OCI-LY1 (cell line): ENCODE measurements at regions not wholly inside any gene's neighbourhood (a gene's known extent, or its start where the extent isn't known, plus 50 kb on each side); places are given as distances from the start of the nearest gene placed in this dataset.

Source experiments
- H2AFZ ChIP-seq: fragments of 200-600 bp; sonication (generic), shearing (Covaris generic); 2 replicates; pipeline ENCODE4 v1.6.0; 2014; ENCODE audit warnings: antibody characterized with exemption, mild to moderate bottlenecking, low read length
- H3F3A ChIP-seq: fragments of 200-600 bp; sonication (generic), shearing (Covaris generic); 2 replicates; pipeline ENCODE4 v1.6.0; 2014; ENCODE audit warnings: mild to moderate bottlenecking, antibody characterized with exemption, low read length, moderate library complexity; ENCODE audit not compliant: insufficient read depth
- H3K27ac ChIP-seq: fragments of 200-600 bp; sonication (generic); 2 replicates; pipeline ENCODE4 v1.5.1; 2014; ENCODE audit warnings: low read length, mixed run types, mild to moderate bottlenecking, low read depth; ENCODE audit not compliant: poor library complexity, severe bottlenecking
- H3K27me3 ChIP-seq: fragments of 200-600 bp; sonication (generic); 2 replicates; pipeline ENCODE4 v1.6.0; 2014; ENCODE audit warnings: antibody characterized with exemption, mild to moderate bottlenecking, low read length, moderate library complexity; ENCODE audit not compliant: insufficient read depth
- H3K36me3 ChIP-seq: fragments of 200-600 bp; sonication (generic); 2 replicates; pipeline ENCODE4 v1.6.1; 2014; ENCODE audit warnings: mild to moderate bottlenecking, antibody characterized with exemption, low read length, moderate library complexity, mixed read lengths; ENCODE audit not compliant: insufficient read depth
- H3K4me1 ChIP-seq: fragments of 200-600 bp; sonication (generic); 2 replicates; pipeline ENCODE4 v1.5.1; 2014; ENCODE audit warnings: mild to moderate bottlenecking, low read length, moderate library complexity; ENCODE audit not compliant: insufficient read depth, severe bottlenecking
- H3K4me2 ChIP-seq: fragments of 200-600 bp; sonication (generic), shearing (Covaris generic); 2 replicates; pipeline ENCODE4 v1.6.1; 2014; ENCODE audit warnings: low read length
- H3K4me3 ChIP-seq: fragments of 200-600 bp; sonication (generic); 2 replicates; pipeline ENCODE4 v1.5.1; 2014; ENCODE audit warnings: low read length, low read depth, mild to moderate bottlenecking, mixed read lengths; ENCODE audit not compliant: poor library complexity, severe bottlenecking
- H3K79me2 ChIP-seq: fragments of 200-600 bp; shearing (Covaris generic); 2 replicates; pipeline ENCODE4 v1.6.1; 2016; ENCODE audit warnings: mixed run types, low read length, mixed read lengths; ENCODE audit not compliant: insufficient read depth
- H3K9ac ChIP-seq: fragments of 200-600 bp; sonication (generic), shearing (Covaris generic); 2 replicates; pipeline ENCODE4 v1.6.1; 2014; ENCODE audit warnings: mild to moderate bottlenecking, low read length, mixed read lengths
- H3K9me2 ChIP-seq: fragments of 200-600 bp; sonication (generic), shearing (Covaris generic); 2 replicates; pipeline ENCODE4 v1.6.1; 2014; ENCODE audit warnings: low read depth, mild to moderate bottlenecking, low read length, mixed read lengths
- H3K9me3 ChIP-seq: fragments of 200-600 bp; shearing (Covaris generic); 2 replicates; pipeline ENCODE4 v1.6.1; 2014; ENCODE audit warnings: low read length, mixed read lengths
- H4K20me1 ChIP-seq: fragments of 200-600 bp; sonication (generic), shearing (Covaris generic); 2 replicates; pipeline ENCODE4 v1.6.0; 2016; ENCODE audit warnings: mild to moderate bottlenecking, low read length; ENCODE audit not compliant: insufficient read depth
- CTCF ChIP-seq: fragments of 200-600 bp; sonication (generic), shearing (Covaris generic); IDR thresholded peaks from 2 replicates; pipeline ENCODE4 v1.5.1; 2017; ENCODE audit warnings: mild to moderate bottlenecking, antibody characterized with exemption, low read length, moderate library complexity, mixed read lengths
- EZH2 ChIP-seq: fragments of 200-600 bp; sonication (generic), shearing (Covaris generic); IDR thresholded peaks from 2 replicates; pipeline ENCODE4 v1.8.0; 2017; ENCODE audit warnings: borderline replicate concordance, mixed run types, mild to moderate bottlenecking, antibody characterized with exemption, low read length, moderate library complexity, mixed read lengths

GRCh38 chr6:156313037-156313436 is 464.1 kb upstream of the ARID1B start:
- H3K79me2 ChIP-seq = no peaks in the 10 kb centered on the region
- H3K36me3 ChIP-seq = no peaks in the 10 kb centered on the region
- H3K4me2 ChIP-seq = no peak overlapping the region
- no peak overlapping the region for H3K4me3 ChIP-seq
- no peaks in the 10 kb centered on the region for H4K20me1 ChIP-seq
- no peaks in the 10 kb centered on the region for H3K9me3 ChIP-seq
- H3K9me2 ChIP-seq = no peaks in the 10 kb centered on the region
- no peak overlapping the region for H3K9ac ChIP-seq
- no peak for TF ChIP-seq CTCF
- no peak for TF ChIP-seq EZH2
- no peaks in the 10 kb centered on the region for H3K27me3 ChIP-seq
- H3K4me1 ChIP-seq = no peaks in the 10 kb centered on the region
- H3K27ac ChIP-seq = no peak overlapping the region
- H2AFZ ChIP-seq = no peak overlapping the region
- no peaks in the 10 kb centered on the region for H3F3A ChIP-seq

GRCh38 chr6:156311291-156311690 is 465.9 kb upstream of the ARID1B start:
- H2AFZ ChIP-seq = no peak overlapping the region
- no peak overlapping the region for H3K4me2 ChIP-seq
- H3K36me3 ChIP-seq = no peaks in the 10 kb centered on the region
- H3K4me3 ChIP-seq = no peak overlapping the region
- H3K9ac ChIP-seq = no peak overlapping the region
- no peak for TF ChIP-seq EZH2
- TF ChIP-seq CTCF = no peak
- no peaks in the 10 kb centered on the region for H3K79me2 ChIP-seq
- no peak overlapping the region for H3K27ac ChIP-seq
- no peaks in the 10 kb centered on the region for H3K9me3 ChIP-seq
- no peaks in the 10 kb centered on the region for H4K20me1 ChIP-seq
- H3K4me1 ChIP-seq = no peaks in the 10 kb centered on the region
- H3F3A ChIP-seq = no peaks in the 10 kb centered on the region
- H3K27me3 ChIP-seq = no peaks in the 10 kb centered on the region
- no peaks in the 10 kb centered on the region for H3K9me2 ChIP-seq

- Histone ChIP-seq H3K9me3 (no peaks in the 10 kb centered on the region), H3F3A (no peaks in the 10 kb centered on the region), H3K27me3 (no peaks in the 10 kb centered on the region), H3K36me3 (no peaks in the 10 kb centered on the region), H3K4me3 (no peak overlapping the region), H3K27ac (no peak overlapping the region), H3K9ac (no peak overlapping the region), H3K79me2 (no peaks in the 10 kb centered on the region), H3K4me2 (no peak overlapping the region), H4K20me1 (no peaks in the 10 kb centered on the region), H3K9me2 (no peaks in the 10 kb centered on the region), H2AFZ (no peak overlapping the region), H3K4me1 (no peaks in the 10 kb centered on the region)
- no peak for TF ChIP-seq CTCF
- TF ChIP-seq EZH2 = no peak
These were observed 466.5 kb upstream of the ARID1B start for GRCh38 chr6:156310701-156311100.
